HG03108 (cell line): ENCODE measurements at regions not wholly inside any gene's neighbourhood (a gene's known extent, or its start where the extent isn't known, plus 50 kb on each side); places are given as distances from the start of the nearest gene placed in this dataset.
"Not testable (repeated sequence)": the region's sequence is repeated elsewhere in the genome, so short reads cannot be mapped to it uniquely, and the experiment has no call there.

Experiments
- ATAC-seq: cut with Tn5 transposase; IDR thresholded peaks from one replicate; pipeline ENCODE4 v1.9.1; 2021; ENCODE audit warnings: moderate library complexity; ENCODE audit not compliant: unreplicated experiment

DNA sequence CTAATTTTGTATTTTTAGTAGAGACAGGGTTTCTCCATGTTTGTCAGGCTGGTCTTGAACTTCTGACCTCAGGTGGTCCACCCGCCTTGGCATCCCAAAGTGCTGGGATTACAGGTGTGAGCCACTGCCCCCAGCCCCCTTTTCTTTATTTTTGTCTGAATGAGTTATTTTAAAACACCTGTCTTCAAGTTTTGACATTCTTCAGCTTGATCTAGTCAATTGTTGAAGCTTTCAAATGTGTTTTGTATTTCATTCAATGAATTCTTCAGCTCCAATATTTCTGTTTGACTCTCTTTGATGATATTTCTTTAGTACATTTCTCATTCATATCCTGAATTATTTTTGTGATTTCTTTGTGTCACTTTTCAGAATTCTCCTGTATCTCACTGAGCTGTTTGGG, 486.2 kb downstream of the DMAC1 start:
- ATAC-seq: no peak

DNA sequence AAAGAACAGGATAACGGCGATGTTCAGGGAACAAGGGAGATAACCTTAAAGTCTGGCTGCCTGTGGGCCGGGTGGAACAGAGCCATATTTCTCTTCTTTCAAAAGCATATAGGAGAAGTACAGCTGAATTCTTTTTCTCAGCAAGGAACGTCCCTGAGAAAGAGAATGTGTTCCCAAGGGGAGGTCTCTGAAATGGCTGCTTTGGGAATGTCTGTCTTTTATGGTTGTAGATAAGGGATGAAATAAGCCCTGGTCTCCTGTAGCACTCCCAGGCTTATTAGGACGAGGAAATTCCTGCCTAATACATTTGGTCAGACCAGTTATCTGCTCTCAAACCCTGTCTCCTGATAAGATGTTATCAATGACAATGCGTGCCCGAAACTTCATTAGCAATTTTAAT, 490.5 kb downstream of the DMAC1 start:
- not testable (repeated sequence) for ATAC-seq

DNA sequence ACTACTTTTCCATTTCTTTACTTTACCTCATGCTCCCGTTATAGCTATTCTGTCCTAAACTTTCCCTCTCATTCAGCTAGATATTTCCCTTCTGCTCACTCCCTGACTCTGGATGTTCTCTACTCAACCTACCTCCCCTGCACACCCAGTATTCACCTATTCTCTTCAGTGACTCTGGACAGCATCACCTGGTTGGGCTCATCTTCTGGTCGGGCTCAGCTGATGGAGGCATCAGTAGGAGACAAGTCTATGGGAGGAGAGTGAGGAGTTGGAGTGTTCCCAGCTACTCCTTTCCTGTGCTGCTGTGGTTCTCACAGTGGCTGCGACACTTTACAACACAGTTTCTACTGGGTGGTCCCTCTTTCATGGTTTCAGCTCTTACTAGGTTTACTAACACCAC, 493.9 kb downstream of the DMAC1 start:
- no peak for ATAC-seq

DNA sequence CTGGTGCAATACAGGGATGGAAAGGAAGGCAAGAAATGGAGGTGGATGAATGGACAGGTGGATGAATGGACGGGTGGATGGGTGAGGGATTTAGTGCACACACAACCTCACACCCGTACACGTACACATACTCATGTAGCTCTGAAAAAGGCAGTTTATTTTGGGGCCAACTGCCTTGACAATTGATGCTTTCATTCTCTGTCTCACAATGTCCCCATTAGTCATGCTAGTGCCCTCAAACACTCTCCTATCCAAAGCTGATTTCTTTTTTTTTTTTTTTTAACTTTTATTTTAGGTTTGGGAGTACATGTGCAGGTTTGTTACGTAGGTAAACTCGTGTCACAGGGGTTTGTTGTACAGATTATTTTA, 495.0 kb downstream of the DMAC1 start:
- no peak for ATAC-seq

DNA sequence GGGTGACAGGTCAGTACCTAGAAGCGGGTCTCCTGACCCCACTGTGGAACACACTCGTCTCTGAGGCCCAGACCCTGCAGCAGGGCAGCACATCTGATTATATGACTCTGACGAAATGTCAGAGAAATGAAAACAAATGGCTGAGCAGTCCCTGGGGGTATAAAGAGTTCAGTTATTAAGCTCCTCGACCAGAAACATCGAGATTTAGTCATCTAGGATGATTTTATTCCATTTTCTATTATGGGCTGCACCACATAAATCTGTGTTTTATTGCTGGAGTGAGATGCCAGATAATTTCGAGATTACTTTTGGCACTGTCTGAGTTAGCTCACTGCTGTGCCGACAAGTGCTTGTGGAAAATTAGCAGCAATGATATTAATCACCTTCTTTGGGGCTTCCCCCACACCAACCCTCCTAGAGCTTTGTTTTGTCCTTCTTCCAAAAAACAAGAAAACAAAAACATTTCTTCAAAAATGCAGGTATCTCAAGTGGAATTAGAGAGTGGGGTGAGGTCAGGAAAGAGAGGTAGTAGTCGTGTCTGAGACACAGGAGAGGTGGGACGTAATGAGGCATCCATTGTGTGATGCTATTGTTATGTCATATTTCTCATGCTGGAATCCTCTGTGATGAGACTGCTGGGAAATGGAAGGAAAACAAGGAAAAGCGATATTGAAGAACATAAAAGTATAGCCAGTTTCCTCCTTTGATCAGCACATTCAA, 495.5 kb downstream of the DMAC1 start:
- no peak for ATAC-seq

DNA sequence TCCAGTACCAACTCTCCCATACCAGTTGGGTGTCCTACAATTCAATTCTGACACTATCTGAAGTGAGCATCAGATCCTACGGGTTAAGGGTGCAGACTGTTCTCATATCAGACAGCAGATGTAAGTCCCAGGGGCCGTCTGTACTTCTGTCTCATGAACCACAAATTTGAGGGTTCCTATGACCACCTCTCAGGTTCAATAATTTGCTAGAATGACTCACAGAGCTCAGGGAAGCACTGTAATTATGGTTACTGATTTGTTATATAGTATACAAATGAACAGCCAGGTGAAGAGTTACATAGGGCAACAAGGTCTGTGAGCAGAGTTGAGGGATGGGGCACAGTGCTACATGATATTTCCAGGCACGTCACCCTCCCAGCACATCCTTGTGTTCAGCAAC, 499.1 kb downstream of the DMAC1 start:
- no peak for ATAC-seq

DNA sequence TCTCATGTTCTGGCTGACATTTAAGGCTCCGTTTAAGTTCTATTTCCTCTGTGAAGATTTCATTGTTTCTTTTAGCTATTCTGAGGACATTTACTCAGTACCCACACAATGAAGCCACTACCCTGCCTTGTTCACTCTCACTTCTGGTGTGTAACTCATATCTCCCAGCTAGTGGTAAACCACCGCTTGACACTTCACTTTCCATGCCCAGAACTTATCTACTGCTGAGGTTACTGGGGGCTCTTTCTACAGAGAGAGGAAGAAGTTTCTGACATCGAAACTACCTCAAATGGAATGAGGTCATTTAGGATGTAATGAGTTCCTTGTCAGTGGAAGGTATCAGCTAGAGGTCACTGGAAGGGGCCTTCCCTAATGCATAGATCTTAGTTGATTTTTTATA, 501.5 kb downstream of the DMAC1 start:
- ATAC-seq: peak; percentile 99

DNA sequence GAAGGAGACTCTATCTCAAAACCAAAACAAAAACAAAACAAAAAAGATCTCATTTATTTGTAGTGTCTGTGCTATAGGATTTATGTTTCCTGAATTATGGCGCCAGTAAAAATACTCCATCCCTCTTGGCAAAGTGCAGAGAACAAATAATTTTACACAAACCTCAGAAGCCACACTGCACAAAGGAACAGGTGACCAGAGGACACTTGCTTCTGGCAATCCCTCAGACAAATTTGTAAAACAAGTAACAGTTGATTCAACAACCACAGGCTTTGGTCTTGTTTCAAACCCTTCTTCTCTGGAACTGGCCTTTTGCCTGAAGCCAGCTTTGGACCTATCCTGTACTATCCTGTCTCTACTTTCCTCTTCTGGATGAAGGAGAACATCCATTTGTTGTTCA, 502.1 kb downstream of the DMAC1 start:
- ATAC-seq: no peak

DNA sequence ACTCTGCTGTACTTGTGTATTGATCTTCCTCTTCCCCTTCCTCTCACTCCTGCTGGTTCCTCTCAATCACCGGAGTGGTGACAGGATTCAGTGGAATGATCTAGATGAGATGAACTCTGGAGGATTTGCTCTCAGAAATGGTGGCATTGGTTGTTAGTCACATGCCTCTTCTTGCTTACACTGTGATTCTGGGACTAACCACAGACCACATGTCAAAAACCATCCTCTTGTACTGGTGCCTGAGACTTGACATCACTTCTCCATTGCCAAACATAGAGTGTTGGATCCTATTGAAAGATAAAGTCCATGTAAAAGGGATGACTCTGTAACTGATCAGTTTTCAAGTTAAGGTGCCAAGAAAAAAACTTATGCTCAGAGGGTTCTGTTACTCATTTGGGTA, 506.5 kb downstream of the DMAC1 start:
- ATAC-seq: no peak

DNA sequence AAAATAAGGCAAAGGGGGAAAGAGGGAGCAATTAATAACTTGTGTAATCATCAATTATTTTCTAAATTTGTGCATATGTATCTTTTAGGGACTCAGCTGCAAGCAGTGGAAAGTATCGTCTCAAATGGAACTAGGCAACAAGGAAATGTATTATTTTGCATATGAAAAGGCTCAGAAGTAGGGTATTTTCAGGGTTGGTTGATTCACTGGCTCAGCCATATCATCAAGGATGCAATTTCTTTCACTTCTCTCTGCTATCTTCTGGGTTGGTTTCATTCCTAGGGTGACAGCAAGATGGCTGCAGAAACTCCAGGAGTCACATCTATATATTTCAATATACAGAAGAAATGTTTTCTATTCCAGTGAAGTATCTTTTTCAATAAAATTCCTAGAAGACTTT, 509.8 kb downstream of the DMAC1 start:
- no peak for ATAC-seq

DNA sequence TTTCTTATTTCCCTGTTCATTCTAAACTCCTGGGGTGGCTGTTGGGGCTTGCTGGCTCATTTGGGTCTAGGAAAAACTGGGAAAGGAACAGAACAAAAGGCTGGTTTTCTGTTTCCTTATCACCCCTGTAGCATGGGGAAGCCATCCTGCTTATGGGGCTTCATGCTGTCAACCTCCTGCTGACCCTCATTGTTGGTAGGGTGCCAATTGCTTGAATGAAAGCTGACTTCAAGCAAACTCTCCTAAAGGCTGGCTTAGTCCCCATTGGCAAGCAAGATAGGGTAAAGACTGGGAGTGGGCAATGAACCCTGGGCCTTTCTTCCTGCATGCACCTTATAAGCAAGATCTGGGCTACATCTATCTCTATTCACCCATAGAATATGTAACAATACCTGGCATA, 511.6 kb downstream of the DMAC1 start:
- no peak for ATAC-seq

DNA sequence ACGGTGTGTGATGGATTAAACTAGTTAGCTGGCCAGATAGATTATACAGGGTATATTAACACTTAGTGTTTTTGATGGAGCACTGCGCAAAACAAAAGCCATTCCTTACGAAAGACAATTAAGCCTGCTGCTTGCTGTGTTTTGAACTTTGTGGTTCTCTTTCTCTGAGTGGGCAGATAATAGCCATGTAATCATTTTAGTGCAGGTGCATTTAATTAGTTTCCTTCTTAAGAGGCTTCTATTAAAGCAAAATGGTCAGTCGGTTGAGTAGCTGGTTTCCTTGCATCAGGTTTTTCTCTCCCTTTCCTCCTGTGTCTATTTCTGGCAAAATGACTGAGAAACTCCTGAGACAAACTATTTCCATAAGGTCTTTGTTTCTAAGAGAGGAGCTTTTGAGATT, 512.5 kb downstream of the DMAC1 start:
- ATAC-seq: no peak

DNA sequence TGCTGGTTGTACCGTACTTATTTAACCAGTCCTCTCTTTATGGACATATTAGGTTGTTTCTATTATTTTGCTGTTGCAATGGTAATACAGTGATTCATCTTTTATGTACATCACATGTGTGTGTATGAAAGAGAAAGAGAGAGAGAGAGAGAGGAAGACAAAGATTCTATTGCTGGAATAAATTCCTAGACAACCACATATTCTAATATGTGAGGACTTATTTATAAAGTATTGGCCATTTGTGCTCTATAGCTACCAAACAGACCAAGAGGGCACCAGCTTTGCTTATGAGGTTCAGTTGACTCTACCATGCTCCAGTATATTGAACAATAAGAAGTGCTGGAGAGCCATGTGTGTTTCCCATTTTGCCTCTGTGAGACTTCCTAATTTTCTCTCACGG, 513.5 kb downstream of the DMAC1 start:
- ATAC-seq: no peak

DNA sequence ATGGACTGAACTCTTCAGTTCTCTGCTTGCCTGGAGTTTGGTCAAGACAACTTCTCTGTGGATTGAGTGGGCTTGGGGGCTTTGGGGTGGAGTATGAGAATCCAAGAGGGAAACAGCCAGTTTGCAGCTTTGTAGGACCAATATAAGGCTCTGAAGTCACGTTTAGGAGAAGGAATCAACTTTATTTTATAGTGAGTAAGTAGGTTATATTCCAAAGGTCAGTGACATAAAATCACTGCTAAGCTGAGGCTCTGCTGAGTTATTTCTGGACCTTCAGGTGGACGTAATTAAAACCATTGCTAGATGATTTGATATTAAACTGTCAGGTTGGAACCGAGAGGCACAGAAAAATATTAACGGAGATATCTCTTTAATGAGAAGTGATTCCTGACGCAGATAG, 514.4 kb downstream of the DMAC1 start:
- ATAC-seq: no peak

DNA sequence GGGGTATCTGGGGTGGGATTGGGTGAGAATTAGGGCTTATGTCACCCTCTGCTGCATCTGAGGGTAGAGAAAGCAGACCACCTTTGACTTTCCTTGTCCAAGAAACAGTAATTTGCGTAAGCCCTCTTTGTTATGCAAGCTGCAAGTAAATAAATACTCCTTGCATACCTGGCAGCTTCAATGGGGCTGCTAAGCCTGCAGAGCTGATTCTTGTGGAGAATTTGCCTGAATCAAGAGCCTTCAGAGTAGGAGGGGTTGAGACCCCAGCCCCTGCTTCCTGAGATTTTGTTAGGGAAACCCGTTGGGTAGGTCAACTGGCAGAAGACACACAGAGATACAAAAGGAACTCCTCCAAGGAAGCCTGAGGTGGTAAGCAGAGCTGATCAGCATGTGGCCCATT, 515.1 kb downstream of the DMAC1 start:
- ATAC-seq: no peak

DNA sequence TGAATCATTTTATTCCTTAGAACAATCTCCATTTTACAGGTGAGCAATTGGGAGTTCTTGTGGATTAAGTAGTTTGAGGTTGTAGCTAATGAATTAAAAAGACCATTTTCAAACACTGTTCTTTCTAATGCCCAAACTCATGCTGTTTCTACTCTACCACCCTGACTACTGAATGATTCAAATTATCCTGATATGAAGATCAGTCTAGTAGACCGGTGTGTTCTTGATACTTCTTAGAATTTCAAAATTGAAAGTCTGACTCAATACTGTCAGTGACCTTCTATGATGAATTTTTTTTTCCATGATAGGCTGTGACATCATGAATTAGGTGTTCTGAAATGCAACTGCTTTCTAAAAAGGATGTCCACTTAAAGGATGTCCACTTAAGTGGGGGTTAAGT, 515.5 kb downstream of the DMAC1 start:
- ATAC-seq: no peak

DNA sequence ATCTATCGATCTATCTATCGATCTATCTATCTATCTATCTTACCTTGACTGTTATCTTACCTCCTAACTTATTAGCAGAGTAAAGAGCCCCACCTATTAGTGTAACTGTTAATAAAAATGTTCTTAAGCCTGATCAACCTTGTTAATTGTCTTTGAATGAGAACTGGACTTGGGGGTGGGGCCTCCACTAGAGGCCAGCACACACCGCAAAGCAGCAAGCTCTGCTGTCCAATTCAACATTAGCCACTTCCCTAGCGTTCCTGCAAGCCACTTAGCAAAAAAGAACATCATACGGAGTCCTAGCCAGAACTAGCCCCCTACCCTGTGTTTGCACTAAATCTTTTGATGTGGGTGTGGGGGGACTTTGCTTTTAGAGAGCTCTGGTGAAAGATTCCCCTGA, 515.8 kb downstream of the KDM4C start:
- no peak for ATAC-seq

DNA sequence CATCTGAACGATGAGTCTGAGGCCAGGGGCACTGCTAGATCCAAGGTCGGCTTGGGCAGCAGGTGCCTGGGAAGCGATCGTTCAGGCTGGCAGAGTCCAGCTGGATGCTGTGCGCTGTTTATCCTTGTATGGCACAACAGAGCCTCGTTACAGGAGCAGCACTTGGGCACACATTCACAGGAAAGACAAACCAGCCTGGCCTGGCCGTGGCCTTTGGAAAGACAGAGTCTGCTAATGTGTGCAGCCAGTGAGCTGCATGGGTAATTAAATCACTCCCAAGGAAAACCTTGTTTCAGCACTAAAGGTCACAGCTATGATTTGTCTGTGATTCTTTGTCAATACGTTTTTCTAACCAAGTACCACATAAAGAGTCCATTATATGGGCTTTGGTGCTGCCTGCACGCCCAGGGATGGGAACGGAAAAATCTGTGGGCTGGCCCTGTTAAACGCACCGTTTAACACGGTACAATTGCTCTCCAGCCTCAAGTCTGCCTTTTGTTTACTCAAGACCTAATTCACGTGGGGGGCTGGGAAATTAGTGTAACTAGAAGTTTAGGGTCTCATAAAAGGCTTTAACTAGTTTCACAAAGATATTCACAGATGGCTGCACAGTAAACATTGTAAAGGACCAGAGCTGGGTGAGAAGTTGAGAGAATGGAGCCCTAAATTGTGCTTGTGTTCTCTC, 509.3 kb downstream of the KDM4C start:
- ATAC-seq: no peak

DNA sequence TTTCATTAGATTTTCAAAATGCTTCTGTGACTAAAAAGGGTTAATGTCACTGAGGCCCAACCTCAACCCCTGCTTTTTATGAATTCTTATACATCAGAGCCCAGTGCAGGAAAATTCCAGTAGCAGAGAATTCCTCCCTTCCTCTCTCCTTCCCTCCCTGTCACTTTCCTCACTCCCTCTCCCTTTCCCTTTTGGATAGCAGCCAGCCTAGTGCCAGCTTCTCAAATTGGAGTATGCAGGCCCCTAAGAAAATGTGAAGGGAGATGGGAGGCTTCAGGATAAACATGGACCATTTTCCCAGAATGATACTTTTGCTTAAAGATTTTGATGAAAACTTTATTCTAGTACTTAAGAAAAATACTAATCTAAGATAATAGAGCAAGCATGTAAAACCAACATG, 507.4 kb downstream of the KDM4C start:
- ATAC-seq: no peak

DNA sequence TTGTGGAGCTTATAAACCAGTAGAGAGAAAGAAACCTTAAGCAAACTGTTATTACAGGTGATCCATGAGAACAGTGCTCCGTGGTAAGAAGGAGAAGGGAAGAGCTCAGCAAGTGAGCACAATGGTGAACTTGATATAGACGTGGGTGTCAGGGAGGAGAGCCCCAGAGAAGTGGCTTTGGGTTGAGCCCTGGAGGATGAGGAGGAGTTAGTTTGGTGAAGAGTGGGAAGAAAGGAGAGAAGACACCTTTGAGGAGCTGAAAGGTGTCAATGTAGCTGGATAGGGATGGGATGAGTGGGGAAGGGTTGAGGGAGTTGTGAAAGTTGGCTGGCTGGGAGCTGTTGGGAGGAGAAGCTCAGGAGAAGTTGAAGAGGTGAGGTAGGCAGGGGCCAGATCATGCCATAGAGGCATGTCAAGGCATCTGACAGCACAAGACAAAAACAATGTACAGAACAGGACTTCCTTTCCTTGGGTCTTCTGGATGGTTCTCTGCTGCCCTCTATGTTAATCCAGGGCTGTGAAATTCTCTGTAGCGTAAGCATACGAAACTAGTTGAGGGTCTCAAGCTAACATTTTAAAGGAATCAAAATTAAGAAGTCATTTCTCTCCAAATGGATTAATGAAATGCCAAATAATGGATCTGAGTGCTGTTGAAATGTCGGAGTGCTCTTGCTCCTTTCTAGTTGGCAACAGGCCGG, 501.9 kb downstream of the KDM4C start:
- ATAC-seq: no peak

DNA sequence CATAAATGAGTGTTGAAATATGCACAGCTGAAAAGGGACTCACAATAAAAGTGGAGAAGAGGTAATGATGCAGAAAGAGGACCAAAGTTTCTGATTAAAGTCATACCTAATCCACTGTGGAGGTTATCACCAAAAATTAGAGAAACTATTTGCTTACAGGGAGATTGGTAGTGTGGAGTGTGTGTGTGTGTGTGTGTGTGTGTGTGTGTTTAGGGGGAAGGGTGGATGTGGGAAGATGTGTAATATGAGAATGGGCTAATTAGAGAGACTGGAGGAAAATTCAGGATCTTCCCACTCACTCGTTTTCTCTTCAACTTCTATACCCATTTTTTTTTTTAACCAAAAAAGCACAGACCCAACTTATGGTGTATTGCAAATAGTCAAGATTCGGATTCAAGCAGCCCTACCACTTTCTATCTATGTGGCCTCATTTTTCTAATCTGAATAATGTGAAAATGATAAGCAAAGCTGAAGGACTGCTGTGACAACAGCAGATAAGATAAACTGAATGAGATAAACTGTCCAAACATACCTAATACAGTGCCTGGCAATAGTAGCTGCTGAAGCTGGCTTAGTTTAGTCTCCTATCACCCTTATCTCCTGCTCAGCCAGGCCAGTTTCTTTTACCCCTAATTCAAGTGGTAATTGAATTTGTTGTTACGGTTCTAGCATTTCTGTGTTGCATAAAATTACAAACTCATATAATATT, 501.1 kb downstream of the KDM4C start:
- ATAC-seq: no peak
